Lower lobe of right lung (tissue), 2 donors: ENCODE measurements at regions not wholly inside any gene's neighbourhood (a gene's known extent, or its start where the extent isn't known, plus 50 kb on each side); places are given as distances from the start of the nearest gene placed in this dataset.

Source experiments
- ATAC-seq, 2 donors: fragments of 200-7000 bp; cut with Tn5 transposase; one replicate each; pipeline ENCODE4 v1.9.1; 2020 to 2022; ENCODE audit warnings: mild to moderate bottlenecking in 2 of 2, moderate library complexity in 2 of 2
- DNase-seq: peaks from one replicate; pipeline ENCODE4 v3.0.0-alpha.2; 2020
- H3K27ac ChIP-seq: fragments of 200-600 bp; one replicate; pipeline ENCODE4 v1.8.0; 2022
- H3K27me3 ChIP-seq: fragments of 200-600 bp; one replicate; pipeline ENCODE4 v1.8.0; 2022; ENCODE audit warnings: low read depth
- H3K36me3 ChIP-seq: fragments of 200-600 bp; one replicate; pipeline ENCODE4 v1.8.0; 2022; ENCODE audit warnings: mild to moderate bottlenecking
- H3K4me1 ChIP-seq: fragments of 200-600 bp; one replicate; pipeline ENCODE4 v1.8.0; 2022
- H3K4me3 ChIP-seq: fragments of 200-600 bp; one replicate; pipeline ENCODE4 v1.8.0; 2022; ENCODE audit warnings: mild to moderate bottlenecking
- H3K9me3 ChIP-seq: fragments of 200-600 bp; one replicate; pipeline ENCODE4 v1.8.0; 2022
- intact Hi-C: fragments of 100-400 bp; cut with DNase I; formaldehyde crosslinking; loops from one replicate; pipeline ENCODE4 v1.11.0; 2022
- TF ChIP-seq, protein P1 (sequence below): fragments of 200-600 bp; IDR thresholded peaks from one replicate; pipeline ENCODE4 v1.8.0; 2022; ENCODE audit warnings: antibody characterized with exemption, mild to moderate bottlenecking
- donor health status: DM: no; HTN: yes; CAD: no; lungs with severe emphysema.

DNA sequence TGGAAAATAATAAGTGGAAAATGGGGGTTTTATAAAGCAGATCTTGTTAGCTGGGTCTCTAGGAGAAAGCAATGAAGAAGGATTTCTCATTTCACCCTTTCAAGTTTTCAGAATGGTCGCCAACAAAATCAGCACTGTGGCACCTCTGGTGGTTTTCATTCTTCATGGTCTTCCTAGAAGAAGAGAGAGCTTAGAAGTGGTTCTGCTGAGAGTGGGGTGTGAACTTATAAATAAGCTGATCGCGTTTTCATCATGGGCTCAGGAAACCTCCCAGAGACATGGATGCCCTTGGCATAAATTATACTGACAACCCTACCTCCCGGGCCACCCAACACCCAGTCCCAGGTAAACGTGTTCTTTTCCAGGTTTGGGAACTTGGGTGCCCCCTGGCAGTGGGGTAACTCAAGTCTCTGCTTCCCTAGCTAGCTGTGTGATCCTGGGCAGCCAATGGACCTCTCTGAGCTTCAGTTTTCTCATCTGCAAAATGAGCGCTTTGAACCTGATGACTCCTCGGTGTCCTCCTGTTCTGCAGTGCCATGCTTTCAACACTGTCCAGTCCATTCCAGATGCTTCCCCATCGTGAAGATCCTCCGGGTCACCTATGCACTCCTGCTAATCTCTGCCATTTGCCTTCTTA, 72.6 kb upstream of the GRAMD1B start:
- Histone ChIP-seq H3K9me3 (no peaks in the 10 kb centered on the region), H3K27ac (no peak overlapping the region), H3K4me1 (no peaks in the 10 kb centered on the region), H3K36me3 (no peaks in the 10 kb centered on the region), H3K27me3 (peaks cover 56% of the 10 kb centered on the region), H3K4me3 (peak overlapping the region; percentile 43)
- DNase-seq: no peak
- ATAC-seq: peak in 1 of 2 donors; percentile 7
- intact Hi-C loops: no loop called here
- TF ChIP-seq, protein P1, sequence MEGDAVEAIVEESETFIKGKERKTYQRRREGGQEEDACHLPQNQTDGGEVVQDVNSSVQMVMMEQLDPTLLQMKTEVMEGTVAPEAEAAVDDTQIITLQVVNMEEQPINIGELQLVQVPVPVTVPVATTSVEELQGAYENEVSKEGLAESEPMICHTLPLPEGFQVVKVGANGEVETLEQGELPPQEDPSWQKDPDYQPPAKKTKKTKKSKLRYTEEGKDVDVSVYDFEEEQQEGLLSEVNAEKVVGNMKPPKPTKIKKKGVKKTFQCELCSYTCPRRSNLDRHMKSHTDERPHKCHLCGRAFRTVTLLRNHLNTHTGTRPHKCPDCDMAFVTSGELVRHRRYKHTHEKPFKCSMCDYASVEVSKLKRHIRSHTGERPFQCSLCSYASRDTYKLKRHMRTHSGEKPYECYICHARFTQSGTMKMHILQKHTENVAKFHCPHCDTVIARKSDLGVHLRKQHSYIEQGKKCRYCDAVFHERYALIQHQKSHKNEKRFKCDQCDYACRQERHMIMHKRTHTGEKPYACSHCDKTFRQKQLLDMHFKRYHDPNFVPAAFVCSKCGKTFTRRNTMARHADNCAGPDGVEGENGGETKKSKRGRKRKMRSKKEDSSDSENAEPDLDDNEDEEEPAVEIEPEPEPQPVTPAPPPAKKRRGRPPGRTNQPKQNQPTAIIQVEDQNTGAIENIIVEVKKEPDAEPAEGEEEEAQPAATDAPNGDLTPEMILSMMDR: no peak

DNA sequence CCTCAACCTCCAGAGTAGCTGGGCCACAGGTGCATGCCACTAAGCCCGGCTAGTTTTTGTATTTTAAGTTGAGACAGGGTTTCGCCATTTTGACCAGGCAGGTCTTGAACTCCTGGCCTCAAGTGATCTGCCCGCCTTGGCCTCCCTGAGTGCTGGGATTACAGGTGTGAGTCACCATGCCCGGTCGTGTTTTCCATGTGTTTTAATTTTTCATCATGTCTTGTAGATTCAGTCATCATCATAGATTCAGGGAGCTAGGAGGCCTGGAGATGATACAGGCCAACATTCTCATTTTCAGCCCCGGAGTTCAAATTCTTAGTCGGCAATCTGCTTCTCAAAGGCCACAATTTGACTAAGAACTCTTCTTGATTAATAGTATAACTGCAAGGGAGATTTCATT, 73.5 kb upstream of the GRAMD1B start:
- no peak for DNase-seq
- no peak for ATAC-seq
- intact Hi-C loops: no loop called here
- Histone ChIP-seq H3K4me3 (no peak overlapping the region), H3K27ac (no peak overlapping the region), H3K9me3 (no peaks in the 10 kb centered on the region), H3K4me1 (no peaks in the 10 kb centered on the region), H3K27me3 (peaks cover 46% of the 10 kb centered on the region), H3K36me3 (no peaks in the 10 kb centered on the region)
- TF ChIP-seq, protein P1: no peak

DNA sequence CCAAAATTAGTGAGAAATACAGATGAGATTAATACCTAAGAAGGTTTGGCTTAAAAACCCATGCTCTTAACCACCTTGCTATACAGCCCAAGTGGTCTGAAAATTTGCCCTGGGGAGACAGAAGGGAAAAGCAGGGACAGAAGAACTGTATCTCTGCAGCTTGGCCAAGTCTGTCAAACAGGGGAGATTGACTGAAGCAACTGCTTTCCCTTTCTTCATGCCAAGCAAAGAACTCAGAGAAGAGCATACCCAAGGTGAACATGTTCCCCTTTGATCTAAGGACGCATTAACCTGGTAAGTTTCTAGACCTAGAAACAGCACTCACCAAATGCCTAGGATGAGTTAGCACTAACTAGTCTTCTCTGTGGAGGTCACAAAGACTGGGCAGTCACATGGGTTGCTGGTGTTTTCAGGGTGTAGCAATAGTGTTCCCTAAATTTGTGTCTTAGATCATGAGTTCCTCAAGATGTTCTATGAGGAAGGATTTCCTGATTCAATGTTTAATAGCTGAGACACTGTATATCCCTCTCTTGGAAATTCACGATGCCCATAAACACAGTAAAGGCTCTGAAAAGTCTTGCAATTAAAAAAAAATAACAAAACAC, 75.6 kb upstream of the GRAMD1B start:
- no peaks in the 10 kb centered on the region for H3K9me3 ChIP-seq
- intact Hi-C loops: no loop called here
- no peak overlapping the region for H3K27ac ChIP-seq
- H3K4me3 ChIP-seq: no peak overlapping the region
- TF ChIP-seq, protein P1: no peak
- no peaks in the 10 kb centered on the region for H3K4me1 ChIP-seq
- peaks cover 33% of the 10 kb centered on the region for H3K27me3 ChIP-seq
- no peak for DNase-seq
- H3K36me3 ChIP-seq: no peaks in the 10 kb centered on the region
- ATAC-seq: no peak

DNA sequence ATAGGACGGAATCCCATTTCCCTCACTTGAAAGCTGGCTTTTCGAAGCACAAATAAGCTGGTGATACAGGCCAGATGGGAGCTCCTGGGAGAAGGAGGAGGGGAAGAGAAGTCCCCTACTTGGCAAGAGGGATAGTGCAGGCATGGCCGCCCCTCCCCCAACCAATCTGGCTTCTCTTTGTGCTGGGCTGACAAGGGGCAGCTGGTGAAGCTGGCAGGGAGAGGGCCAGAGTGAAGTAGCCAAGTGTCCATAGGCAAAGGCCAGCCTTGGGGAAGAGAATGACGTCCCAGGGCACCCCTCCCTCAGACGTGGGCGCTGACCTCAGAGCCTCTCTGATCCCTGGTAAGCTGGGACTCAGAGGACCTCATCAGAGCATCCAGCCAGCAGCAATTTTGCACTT, 78.7 kb upstream of the GRAMD1B start:
- TF ChIP-seq, protein P1: no peak
- no peak overlapping the region for H3K4me3 ChIP-seq
- ATAC-seq (peak; percentile 23 to 51), DNase-seq (no peak)
- H3K36me3 ChIP-seq: no peaks in the 10 kb centered on the region
- intact Hi-C loops: no loop called here
- peaks cover 2% of the 10 kb centered on the region for H3K27me3 ChIP-seq
- no peak overlapping the region for H3K27ac ChIP-seq
- H3K4me1 ChIP-seq: no peaks in the 10 kb centered on the region
- H3K9me3 ChIP-seq: no peaks in the 10 kb centered on the region

DNA sequence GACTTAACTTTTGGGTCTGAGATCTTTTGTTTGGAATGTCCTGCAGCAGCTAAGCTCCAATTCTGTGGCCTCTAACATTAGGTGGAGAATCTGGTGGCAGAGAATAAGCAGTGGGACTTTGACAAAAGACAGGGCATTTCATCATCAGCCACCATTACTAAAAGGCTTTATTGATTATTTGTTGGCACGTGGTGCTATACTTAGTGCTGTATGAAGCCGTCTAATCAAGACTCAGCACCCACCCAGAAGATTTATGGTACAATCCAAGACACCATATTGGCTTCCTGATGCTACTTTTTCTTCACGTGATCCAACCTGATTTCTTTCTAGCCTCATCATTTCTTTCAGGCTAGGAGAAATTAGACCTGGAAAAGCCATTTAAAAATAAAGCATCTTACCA, 80.7 kb upstream of the GRAMD1B start:
- Histone ChIP-seq H3K4me3 (no peak overlapping the region), H3K9me3 (no peaks in the 10 kb centered on the region), H3K27me3 (no peaks in the 10 kb centered on the region), H3K36me3 (no peaks in the 10 kb centered on the region), H3K4me1 (no peaks in the 10 kb centered on the region), H3K27ac (no peak overlapping the region)
- intact Hi-C loops: no loop called here
- ATAC-seq (no peak), DNase-seq (no peak)
- TF ChIP-seq, protein P1: no peak
